Osteoblast (primary cell): ENCODE measurements at regions not wholly inside any gene's neighbourhood (a gene's known extent, or its start where the extent isn't known, plus 50 kb on each side); places are given as distances from the start of the nearest gene placed in this dataset.

Experiments
- DNase-seq: peaks from one replicate; pipeline ENCODE4 v3.0.0; 2011; ENCODE audit warnings: low spot score, mixed read lengths; ENCODE audit not compliant: insufficient read length; ENCODE audit errors: missing footprints
- H2AFZ ChIP-seq: 2 replicates; pipeline ENCODE4 v1.6.0; 2011; ENCODE audit warnings: mild to moderate bottlenecking, low read length
- H3K27ac ChIP-seq: 2 replicates; pipeline ENCODE4 v1.5.1; 2011; ENCODE audit warnings: mild to moderate bottlenecking, low read depth, low read length, moderate library complexity
- H3K27me3 ChIP-seq: 2 replicates; pipeline ENCODE4 v1.6.0; 2012; ENCODE audit warnings: mild to moderate bottlenecking, control low read depth, inconsistent platforms, low read length, moderate library complexity; ENCODE audit not compliant: insufficient read depth
- H3K36me3 ChIP-seq: 2 replicates; pipeline ENCODE4 v1.5.1; 2011; ENCODE audit warnings: mild to moderate bottlenecking, low read length, control low read depth, moderate library complexity; ENCODE audit not compliant: insufficient read depth
- H3K4me1 ChIP-seq: 2 replicates; pipeline ENCODE4 v1.5.1; 2011; ENCODE audit warnings: mild to moderate bottlenecking, low read length, control low read depth, moderate library complexity; ENCODE audit not compliant: insufficient read depth
- H3K4me2 ChIP-seq: 2 replicates; pipeline ENCODE4 v1.6.0; 2011; ENCODE audit warnings: mild to moderate bottlenecking, low read length; ENCODE audit not compliant: insufficient read depth
- H3K4me3 ChIP-seq: fragments of 200-600 bp; sonication (generic); 3 replicates; pipeline ENCODE4 v1.5.1; 2012; ENCODE audit warnings: mild to moderate bottlenecking, low read length, inconsistent platforms; ENCODE audit not compliant: insufficient read depth
- H3K79me2 ChIP-seq: 2 replicates; pipeline ENCODE4 v1.6.0; 2012; ENCODE audit warnings: mild to moderate bottlenecking, low read length, control low read depth, inconsistent platforms; ENCODE audit not compliant: insufficient read depth
- H3K9me3 ChIP-seq: 2 replicates; pipeline ENCODE4 v1.5.1; 2011; ENCODE audit warnings: low read depth, low read length, control low read depth
- H4K20me1 ChIP-seq: 2 replicates; pipeline ENCODE4 v1.6.0; 2012; ENCODE audit warnings: mild to moderate bottlenecking, low read length, control low read depth; ENCODE audit not compliant: insufficient read depth
- CTCF ChIP-seq: IDR thresholded peaks from 2 replicates; pipeline ENCODE4 v1.5.1; 2011; ENCODE audit warnings: mild to moderate bottlenecking, low read depth, low read length, moderate library complexity; ENCODE audit errors: extremely low read depth

- Histone ChIP-seq H3K79me2 (no peaks in the 10 kb centered on the region), H3K27me3 (peaks cover 6% of the 10 kb centered on the region), H2AFZ (no peak overlapping the region), H3K36me3 (no peaks in the 10 kb centered on the region), H3K9me3 (no peaks in the 10 kb centered on the region), H3K4me1 (peaks cover 12% of the 10 kb centered on the region), H3K4me2 (no peak overlapping the region), H3K27ac (no peak overlapping the region), H4K20me1 (no peaks in the 10 kb centered on the region), H3K4me3 (no peak overlapping the region)
- DNase-seq = no peak
- TF ChIP-seq CTCF = no peak
Measured at GRCh38 chr14:53304726-53305381, 151.7 kb upstream of the DDHD1 start.

GRCh38 chr14:53295985-53296582 lies 143.0 kb upstream of the DDHD1 start:
- TF ChIP-seq CTCF = peak; percentile 64
- no peak for DNase-seq
- no peaks in the 10 kb centered on the region for H3K79me2 ChIP-seq
- H4K20me1 ChIP-seq = no peaks in the 10 kb centered on the region
- no peak overlapping the region for H3K4me2 ChIP-seq
- H3K27ac ChIP-seq = no peak overlapping the region
- H3K4me1 ChIP-seq = no peaks in the 10 kb centered on the region
- H3K27me3 ChIP-seq = no peaks in the 10 kb centered on the region
- H3K9me3 ChIP-seq = no peaks in the 10 kb centered on the region
- H3K4me3 ChIP-seq = no peak overlapping the region
- H2AFZ ChIP-seq = no peak overlapping the region
- no peaks in the 10 kb centered on the region for H3K36me3 ChIP-seq

GRCh38 chr14:53295372-53295771 lies 142.2 kb upstream of the DDHD1 start:
- no peak for TF ChIP-seq CTCF
- no peaks in the 10 kb centered on the region for H3K27me3 ChIP-seq
- no peak overlapping the region for H3K27ac ChIP-seq
- H3K4me3 ChIP-seq = no peak overlapping the region
- peak; percentile 42 for DNase-seq
- H3K4me2 ChIP-seq = no peak overlapping the region
- no peaks in the 10 kb centered on the region for H3K36me3 ChIP-seq
- no peaks in the 10 kb centered on the region for H3K9me3 ChIP-seq
- no peaks in the 10 kb centered on the region for H3K4me1 ChIP-seq
- no peaks in the 10 kb centered on the region for H3K79me2 ChIP-seq
- no peak overlapping the region for H2AFZ ChIP-seq
- no peaks in the 10 kb centered on the region for H4K20me1 ChIP-seq

- H2AFZ ChIP-seq = no peak overlapping the region
- no peaks in the 10 kb centered on the region for H3K79me2 ChIP-seq
- no peaks in the 10 kb centered on the region for H3K4me1 ChIP-seq
- no peak for TF ChIP-seq CTCF
- no peaks in the 10 kb centered on the region for H3K27me3 ChIP-seq
- no peak for DNase-seq
- H3K4me3 ChIP-seq = no peak overlapping the region
- no peaks in the 10 kb centered on the region for H3K9me3 ChIP-seq
- no peak overlapping the region for H3K4me2 ChIP-seq
- H4K20me1 ChIP-seq = no peaks in the 10 kb centered on the region
- no peaks in the 10 kb centered on the region for H3K36me3 ChIP-seq
- H3K27ac ChIP-seq = no peak overlapping the region
Measured at GRCh38 chr14:53286301-53286700, 133.2 kb upstream of the DDHD1 start.
